GM19025 (cell line): ENCODE measurements at regions not wholly inside any gene's neighbourhood (a gene's known extent, or its start where the extent isn't known, plus 50 kb on each side); places are given as distances from the start of the nearest gene placed in this dataset.
"Not testable (repeated sequence)": the region's sequence is repeated elsewhere in the genome, so short reads cannot be mapped to it uniquely, and the experiment has no call there.

Experiments
- ATAC-seq: cut with Tn5 transposase; IDR thresholded peaks from one replicate; pipeline ENCODE4 v1.9.1; 2021; ENCODE audit warnings: mild to moderate bottlenecking, low read depth, moderate library complexity; ENCODE audit not compliant: unreplicated experiment

DNA sequence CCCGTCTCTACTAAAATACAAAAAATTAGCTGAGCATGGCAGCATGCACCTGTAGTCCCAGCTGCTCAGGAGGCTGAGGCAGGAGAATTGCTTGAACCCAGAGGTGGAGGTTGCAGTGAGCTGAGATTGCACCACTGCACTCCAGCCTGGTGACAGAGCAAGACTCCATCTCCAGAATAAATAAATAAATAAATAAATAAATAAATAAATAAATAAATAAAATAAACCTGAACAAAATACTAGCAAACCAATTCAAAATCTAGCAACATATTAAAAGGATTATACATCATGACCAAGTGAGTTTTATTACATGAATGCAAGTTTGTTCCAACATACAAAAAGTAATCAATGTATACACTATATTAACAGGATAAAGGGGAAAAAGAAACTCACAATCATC, 677.4 kb downstream of the TNS3 start:
- not testable (repeated sequence) for ATAC-seq

DNA sequence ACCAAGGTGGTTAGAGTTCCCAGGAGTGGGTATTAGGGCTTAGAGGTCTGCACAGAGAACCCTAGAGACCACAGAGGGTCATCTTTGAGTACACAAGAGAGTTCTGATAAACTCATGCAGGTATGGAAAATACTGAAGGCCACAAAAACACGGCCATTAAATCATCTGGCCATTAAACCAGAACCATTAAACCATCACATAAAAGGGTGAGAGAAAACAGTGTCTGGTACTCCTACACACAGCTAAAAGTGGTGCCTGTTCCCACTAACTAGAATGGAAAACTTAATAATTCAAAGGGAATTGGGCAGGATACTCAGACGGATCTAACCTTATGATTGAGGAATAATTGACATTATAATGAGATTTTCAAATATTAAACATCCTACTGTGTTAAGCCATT, 679.4 kb downstream of the TNS3 start:
- ATAC-seq = no peak

DNA sequence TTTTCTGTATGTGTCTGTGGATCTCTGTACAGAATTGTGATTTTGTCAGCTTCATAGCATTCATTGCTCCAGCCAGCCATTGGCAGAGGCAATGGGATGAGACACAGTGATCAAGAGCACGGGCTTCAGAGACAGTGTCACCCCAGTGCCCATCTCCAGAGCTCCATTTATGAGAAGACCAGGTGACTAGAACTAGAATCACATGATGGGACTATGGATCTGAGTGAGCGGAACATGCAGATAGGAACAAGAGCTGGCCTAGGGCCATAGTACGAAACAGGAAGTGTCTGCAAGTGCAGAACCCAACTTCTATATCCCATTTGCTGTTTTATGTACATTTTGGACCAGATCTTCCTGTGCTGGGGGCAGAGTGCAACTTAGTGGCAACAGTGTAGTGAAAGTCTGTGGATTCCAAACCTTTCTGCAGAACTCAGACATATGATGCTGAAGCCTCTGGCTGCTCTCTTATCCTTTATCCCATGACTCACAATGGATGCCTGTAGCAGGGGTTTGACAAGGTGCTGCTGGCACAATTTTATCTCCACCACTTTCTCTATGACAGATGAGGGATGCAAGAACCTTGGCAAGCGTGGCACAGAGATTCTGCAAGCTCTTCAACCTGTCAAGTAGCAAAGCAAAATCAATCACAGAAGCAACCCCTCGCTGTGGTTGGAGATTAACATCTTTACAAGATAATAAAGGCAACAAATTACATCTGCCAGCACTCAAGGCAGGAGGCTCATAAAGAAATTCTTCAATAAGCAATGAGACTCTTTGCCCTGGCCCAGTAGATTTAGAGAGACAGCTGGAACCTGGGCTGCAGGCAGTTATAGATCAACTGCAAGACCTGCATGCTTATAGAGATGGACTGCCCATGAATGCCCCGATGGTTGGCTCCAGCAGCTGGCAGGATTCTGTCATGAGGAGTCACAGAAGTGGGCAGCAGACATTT, 681.3 kb downstream of the TNS3 start:
- ATAC-seq = no peak

DNA sequence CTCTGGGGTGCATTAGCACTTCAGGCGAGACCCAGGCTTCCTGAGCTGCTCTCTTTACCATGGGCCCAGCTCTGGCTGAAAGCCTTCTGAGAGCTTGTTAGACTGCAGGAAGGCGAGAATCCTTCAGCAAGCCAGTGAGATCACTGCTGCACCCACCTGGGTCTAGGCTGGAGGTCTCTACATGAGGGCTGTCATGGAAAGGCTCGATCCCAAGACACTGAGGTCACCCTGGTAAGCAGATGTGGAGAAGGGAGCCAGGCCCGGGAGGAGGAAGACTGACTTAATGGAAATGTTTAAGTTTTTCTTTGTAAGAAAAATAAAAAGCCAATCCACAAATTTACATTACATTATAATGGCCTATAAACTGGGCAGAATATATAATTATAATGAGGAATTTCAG, 684.5 kb downstream of the TNS3 start:
- no peak for ATAC-seq

DNA sequence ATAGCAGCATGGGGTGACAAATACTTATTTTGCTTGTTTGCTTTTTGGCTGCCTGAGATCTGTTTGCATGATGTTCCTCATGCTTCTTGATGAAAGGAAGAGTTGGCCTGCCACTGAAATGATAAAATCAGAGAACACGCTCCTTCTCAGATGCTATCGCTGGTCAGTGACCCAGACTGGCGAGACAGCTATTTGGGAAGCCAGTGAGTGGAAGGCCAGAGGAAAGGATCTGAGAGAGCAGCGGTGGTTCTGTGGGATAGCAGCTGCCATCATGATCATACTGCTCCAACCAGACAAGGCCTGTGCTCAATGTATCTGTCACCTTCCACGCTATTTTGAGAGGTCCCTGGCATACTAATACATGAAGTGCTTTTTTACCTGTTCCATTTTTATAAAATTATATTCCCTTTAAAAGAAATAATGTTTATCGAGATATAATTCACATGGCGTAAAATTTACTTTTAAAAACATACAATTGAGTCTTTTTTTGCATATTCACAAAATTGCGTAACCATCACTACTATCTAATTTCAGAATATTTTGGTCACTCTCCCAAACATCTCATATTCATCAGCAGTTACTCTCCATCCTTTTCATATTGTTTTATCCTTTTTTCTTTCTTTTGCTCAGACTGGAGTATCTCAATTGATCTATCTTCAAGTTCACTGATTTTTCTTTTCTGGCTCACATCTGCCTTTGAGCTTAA, 695.1 kb downstream of the TNS3 start:
- no peak for ATAC-seq

DNA sequence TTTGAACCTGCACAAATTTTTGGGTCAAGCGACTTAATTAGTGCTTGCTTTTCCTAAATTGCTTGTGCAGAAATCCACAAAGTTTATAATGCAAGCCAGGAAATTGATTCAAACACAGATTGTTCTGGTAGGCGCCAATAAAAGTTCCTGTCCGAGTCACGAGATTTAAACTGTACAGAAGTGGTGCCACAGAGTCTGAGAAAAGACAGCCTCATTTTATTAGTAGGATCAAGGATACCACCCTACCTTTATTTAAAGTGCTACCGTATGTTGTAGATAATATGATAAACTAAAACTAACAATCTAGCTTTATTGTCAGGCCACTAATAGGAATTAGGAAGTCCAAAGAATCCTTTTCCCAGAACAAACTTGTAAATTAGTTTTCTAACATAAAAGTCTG, 696.7 kb downstream of the TNS3 start:
- ATAC-seq = no peak

DNA sequence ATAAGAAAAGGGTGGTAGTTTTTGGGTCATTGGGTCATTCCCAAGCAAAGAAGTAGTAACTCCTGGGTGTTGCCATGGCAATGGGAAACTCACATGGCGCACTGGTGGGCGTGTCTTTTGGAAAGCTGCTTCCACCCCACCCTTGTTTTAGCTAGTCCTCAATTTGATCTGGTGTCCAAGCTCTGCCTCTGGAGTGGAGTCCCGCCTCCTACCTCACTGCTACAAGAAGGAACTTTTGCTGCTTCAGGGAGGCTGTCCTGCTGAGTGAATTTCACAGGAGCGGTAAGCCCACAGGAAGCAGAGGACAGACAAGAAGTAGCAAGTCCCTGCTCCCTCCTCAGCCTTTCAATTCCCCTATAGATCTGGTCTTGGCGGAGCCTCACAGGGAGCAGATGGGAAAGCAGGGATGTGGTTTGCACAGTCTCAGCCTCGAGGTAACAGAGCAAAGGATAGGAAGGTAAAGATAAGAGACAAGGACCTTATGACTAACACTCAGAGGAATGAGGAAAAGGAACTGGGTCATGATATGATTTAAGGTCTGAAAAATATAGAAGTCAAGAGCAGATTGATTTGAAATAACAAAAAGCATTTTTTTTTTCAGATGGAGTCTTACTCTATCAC, 700.3 kb downstream of the TNS3 start:
- ATAC-seq = no peak

DNA sequence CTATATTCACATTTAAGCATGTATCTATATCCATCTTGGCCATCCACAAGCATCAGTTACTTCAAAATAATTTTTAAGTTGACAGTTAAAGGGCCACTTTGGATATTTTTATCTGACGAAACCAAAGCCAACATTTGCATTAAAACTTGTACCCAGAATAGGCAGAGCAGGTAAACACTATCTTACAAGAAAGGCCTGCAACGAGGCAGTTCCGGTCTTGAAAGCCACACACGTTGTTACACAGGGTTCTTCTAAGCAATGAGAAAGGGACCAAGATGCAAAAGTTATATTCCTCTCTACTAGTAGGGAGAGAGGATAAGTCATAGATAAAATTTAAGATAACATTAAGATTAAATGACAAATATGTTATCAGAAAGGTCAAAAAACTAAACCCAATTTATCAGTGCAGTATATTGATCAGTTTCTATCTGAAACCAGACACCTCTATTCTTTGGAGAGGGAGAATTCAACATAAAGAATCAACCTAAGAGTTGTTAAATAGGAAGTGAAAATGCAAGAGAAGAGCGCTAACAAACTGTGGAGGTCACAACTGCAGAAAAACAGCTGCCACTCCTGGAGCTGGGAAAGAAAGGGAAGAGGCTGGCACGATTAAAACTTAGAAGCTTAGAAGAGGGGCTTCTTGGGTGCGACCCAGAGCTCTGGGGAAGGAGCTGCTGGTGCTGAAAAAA, 701.3 kb downstream of the TNS3 start:
- no peak for ATAC-seq

DNA sequence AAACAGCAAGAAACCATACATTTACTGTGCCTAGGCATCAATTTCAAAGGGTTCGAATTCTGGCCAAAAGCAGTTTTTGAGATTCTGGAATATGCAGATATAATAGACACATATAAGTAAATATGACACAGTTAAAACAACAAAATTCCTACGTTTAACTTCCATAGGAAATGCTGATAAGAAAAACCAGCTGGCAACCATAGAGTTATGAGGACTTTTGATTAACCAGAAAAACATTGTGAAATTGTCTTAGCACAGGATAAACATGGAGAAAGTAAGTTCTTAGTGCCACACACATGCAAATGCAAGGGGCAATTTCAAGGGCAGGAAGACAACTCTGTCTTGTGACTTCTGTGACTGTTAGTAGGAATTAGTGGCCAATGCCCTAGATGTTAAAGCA, 702.1 kb downstream of the TNS3 start:
- ATAC-seq = no peak

DNA sequence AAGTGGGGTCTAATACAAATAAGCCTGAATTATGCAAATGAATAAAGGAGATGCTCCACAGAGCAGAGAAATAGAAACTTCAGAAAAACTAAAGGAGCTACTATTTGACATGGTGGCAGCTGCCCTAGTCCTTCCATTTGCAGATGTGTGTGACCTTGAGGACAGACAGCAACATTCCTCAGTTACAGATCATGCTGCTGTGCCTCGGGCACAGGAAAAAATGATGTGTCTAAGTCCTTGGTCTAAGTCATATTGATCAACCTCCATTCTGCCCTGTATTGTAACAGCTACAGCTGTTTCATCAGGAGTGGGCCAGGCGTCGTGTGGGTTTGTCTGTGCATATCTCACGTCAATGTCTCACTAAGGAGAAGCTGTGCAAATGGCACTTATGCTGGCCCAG, 710.4 kb downstream of the TNS3 start:
- ATAC-seq = no peak

DNA sequence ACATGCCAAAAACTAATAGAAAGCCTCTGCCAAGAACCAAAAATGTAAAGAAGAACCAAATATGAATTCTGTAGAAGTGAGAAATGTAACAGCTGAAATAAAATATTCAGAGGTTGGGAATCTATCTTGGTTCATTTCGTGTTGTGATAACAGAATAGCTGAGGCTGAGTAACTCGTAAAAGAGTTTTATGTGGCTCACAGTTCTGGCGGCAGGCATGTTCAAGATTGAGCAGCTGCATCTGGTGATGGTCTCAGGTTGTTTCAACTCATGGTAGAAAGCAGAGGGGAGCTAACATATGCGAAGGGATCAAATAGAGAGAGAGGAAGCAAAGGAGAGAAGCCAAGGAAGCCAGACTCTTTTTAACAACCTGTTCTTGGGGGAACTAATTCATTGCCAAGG, 717.2 kb downstream of the TNS3 start:
- no peak for ATAC-seq

DNA sequence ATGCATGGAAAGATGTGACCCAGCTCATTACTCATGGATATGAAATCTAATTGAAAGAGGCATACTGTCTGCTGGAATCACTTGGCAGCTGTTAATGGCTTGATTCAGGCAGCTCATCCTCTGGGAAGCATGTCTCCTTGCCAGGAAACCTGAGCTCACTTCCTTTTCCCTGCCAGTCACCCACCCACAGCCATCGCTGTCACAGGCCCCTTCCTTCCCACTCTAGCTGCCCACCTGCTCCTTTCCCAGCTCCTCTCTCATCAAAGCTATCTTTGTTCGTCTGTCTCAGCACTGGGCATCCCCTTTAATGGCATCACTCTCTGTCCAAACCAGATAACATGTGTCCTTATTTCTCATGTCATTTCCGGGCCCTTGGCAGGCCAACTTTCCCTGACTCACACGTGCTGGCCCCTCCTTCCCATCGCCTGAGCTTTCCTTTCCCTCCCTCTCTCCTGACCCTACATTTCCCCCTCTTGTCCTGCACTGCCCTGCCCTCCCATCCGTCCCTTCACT, 721.9 kb downstream of the TNS3 start:
- no peak for ATAC-seq

DNA sequence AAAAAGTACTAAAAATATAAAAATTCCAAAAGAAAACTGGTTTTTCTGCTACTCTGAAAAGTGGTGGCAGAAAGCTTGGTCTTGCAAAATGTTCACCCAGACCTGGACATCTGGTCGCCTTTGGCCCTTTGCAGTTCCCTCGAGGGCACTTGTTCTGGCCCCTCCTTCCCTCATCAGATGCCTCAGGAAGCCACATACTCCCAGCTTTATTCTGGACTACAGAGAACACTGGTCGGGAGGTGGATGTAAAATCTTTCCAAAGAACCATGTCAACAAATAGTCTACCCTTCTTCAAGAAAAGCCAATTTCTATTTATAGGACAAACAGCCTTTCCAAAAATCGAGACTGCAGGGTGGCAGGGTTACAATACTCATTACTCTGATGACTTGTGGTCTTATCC, 726.1 kb downstream of the TNS3 start:
- ATAC-seq = no peak

DNA sequence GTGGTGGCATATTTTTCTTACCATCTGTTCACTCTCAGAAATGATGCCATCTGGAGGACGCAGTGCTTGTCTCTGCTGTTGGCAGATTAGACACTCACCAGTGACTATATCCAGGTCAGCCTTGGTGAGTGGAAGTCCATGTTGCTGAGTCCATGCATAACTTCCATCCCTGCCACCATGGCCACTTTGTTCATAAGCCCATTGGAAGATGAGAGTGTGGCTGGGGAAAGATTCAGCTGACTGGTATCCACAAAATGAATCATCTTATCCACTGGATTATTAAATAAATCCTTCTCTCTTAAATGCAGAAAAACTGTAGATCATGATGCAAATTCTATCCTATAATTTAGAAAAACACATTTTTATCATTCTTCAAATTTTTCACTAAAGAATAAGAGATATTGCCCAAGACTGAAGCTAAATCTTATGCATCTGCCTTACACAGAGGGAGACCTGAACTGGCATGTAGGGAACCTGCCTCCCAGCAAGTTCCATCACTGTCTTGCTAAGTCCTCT, 726.9 kb downstream of the TNS3 start:
- ATAC-seq = no peak

DNA sequence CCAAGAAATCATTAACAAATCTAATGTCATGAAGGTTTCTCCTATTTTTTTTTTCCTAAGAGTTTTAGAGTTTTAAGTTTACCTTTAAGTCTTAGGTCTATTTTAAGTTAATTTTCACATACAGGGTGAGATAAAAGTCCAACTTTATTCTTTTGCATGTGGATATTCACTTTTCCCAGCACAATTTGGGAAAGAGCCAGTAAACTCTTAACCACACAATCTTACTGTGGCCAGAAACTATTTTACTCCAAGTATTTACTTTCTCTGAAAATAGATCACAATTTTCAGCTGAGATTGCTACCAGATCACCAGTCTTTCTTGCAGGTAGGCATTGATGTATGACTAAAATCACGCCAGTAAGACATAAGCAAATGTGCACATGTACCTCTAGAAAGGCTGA, 728.5 kb downstream of the TNS3 start:
- ATAC-seq = no peak

DNA sequence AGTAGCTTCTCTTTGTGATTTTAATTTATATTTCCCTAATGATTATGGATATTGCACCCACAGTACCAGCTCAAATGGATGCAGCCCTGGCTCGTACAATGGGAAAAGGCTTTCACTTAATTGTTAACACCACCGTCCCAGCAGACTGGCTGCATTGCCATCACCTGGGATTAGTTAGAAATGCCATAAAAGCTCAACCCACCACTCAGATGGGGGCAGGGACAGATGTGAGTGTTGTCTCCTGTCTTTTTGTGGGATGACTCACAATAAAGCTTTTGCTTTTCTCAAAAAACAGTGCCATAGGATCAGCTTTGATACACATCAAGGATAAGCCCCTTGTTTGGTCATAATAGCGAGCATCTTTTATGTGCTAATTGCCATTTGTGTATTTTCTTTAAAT, 729.1 kb downstream of the TNS3 start:
- ATAC-seq = no peak

DNA sequence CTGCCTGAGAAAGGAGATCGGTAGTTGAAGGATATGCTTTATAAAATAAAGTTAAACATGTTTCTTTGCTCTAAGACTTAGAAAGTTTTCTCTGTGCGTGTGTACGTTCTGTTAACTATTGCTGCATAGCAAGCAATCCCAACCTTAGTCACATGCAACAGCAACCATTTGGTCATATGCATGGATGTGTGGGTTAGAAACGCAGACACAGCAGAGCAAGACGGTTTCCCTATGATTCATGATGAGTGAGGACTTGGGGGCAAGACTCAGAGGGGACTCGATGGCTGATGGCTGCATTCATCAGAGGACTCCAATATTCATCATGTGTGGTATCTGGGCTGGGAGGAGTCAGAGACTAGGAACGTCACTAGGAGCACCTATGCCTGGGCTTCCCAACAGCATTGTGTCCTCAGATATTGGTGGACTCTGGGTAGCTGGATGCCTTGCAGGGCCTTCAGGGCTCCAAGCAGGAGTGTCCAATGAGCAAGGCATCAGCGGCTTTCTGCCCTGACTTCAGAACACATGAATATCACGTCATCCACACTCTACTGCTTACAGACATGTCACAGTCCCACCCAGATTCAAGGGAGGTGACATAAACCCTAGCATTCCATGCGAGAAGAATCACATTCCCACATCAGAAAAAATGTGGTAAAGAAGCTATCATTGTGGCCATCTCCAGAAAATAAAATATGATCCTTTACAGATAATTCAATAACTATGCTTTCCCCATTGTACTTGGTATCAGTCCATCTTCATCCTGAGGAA, 731.2 kb downstream of the TNS3 start:
- no peak for ATAC-seq

DNA sequence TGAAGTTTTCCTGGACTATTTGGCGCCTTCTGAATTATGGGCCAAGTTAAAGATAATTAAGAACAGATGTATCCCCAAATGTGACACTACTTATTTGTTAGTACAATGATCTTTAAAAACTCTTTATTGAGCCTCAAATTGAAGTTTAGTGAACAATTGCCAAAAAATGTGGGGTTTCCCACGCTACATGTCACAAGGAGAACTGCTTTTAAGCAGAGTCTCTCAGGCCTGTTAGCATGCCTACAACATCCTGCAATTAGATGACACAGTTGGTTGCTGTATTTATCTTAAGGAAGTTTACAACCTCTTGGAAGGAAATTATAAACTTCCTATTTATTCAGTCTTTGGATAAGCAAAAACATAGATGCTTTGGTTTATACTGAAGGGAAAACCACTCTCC, 733.0 kb downstream of the TNS3 start:
- ATAC-seq = no peak

DNA sequence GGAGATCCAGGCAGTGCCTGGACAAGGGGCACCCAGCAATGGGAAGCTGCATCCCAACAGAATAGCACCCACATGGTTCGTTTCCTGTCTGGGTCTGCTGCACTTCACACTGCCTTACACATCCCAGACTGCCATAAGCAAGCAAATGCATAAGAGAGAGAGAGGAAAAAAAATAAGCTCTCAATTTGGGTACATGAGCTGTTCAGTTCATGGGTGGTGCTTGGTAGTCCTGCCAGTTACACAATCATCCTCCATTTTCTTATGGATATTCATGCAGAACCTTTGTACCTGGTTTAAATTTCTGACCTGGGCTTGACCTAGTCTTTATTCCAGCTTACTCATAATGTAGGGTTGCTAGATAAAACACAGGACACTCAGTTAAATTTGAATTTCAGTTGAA, 733.6 kb downstream of the TNS3 start:
- ATAC-seq = no peak

DNA sequence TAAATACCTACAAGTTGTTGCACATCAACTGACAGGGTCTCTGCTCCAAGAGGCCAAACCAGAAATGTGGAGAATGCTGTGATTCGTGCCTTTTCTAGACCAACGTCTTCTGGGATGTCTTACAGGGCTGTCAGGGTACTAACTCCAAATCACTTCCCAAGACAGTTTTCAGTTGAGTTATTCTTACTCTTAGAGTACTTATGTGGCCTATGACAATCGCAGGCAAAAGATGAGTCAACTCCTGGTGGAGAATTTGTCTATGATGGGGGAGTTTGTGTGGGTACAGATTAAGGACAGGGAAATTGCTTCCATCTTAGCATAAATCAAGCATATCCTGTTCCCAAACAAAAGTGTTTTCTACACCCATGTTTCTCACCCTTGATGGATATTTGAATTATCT, 734.8 kb downstream of the TNS3 start:
- ATAC-seq = no peak
